ENCODE measurements at regions not wholly inside any gene's neighbourhood (a gene's known extent, or its start where the extent isn't known, plus 50 kb on each side); places are given as distances from the start of the nearest gene placed in this dataset.

DNA sequence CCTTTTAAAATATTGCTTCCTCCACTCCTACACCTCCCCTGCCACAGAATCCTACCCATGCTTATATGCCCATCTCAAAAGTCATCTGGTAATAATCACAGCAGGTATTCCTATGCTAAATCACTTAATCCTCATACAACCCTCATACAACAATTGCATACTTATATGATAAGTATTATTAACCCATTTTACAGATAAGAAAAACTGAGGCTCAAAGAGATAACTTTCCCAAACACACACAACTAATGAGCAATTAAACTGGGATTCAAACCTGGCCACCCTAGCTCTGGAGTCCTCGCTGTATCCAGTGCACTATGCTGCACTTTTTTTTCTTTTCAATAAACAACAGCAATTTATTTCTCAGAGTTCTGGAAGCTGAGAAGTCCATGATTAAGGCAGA is 99.8 kb upstream of the TSPAN5 start:
- DNase-seq (ENCODE audit: low read depth) = no peak

DNA sequence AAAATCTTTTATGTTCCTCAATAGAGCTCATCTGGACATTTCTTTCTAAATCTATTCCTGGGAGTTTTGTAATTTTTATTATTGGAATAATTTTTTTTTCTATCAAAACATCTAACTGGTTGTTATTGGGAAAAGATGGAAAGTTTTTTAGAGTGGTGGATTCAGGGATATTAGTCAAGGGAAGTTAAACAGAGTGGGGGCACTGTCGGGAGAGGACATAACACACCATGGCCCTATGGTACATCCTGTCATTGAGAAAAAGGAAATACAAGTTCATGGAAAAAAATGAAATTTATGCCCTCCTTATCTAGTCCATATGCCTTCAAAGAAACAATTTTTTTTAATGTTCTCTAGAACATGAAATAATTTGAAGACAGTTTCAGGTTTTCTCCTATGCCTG is 96.3 kb upstream of the TSPAN5 start:
- DNase-seq (ENCODE audit: low read depth) = no peak

- DNase-seq (ENCODE audit: low read depth) = no peak
These were observed 90.8 kb upstream of the TSPAN5 start for GRCh38 chr4:98749206-98749605.

DNA sequence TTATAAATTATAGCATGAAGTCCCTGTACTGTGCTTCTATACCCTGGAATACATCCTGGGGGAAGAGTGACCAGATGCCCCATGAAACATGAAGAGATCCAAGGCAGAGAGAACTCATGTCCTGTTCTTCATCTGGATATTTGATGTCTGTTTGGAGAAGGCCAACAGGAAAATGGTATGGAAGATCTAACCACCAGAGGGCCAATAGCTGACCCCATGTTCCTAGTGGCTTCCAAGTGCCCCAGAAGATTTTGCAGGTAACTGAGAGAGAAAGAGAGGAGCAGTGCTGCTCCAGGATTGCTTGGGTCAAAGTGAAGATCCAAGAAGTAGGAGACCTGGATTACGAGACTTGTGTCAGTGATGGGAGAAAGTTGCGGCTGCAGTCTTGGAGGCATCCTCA is 90.2 kb upstream of the TSPAN5 start:
- DNase-seq (ENCODE audit: low read depth) = no peak

GRCh38 chr4:98747393-98748091 is 89.1 kb upstream of the TSPAN5 start:
- DNase-seq (ENCODE audit: low read depth) = no peak

DNA sequence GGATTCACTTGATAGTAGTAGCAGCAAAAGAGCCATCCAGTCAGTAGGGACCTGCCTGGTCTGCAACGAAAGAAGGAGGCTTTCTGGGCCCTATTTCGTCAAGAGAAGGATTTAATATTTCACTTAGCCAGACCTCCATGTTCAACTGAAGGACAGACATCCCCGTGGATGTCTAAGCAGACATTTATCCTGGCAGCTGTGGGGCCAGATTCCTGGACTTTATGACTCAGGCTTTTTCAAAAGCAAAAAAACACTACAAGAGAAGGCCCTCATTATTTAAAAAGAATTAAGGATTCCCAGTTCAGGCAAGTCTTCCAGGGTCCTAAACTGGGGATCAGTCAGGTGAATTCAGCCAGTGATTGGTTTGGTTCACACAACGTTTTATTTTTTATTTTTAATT is 88.5 kb upstream of the TSPAN5 start:
- no peak for DNase-seq (ENCODE audit: low read depth)

- DNase-seq (ENCODE audit: low read depth) = no peak
These were observed 88.1 kb upstream of the TSPAN5 start for GRCh38 chr4:98746530-98746929.

DNA sequence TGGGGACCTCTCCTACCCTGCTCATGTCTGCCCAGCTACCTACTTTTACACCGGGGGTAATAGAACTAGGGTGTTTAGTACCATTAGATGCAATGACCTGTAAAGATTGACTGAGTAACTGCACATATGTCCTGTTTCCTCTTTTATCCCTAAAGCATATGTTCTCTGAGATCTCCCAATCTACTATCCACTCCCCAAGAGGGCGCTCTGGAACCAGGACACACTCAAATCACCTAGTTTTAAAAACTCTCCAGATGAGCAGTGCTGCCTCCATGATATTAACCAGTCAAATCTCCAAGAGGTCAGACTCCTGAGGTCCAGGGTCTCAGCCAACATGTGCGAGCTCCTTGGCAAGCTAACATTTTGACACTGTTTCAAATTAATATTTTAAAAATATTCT is 87.0 kb upstream of the TSPAN5 start:
- DNase-seq (ENCODE audit: low read depth) = no peak

GRCh38 chr4:98744372-98745150 is 86.2 kb upstream of the TSPAN5 start:
- no peak for DNase-seq (ENCODE audit: low read depth)

- no peak for DNase-seq (ENCODE audit: low read depth)
These were observed 83.5 kb upstream of the TSPAN5 start for GRCh38 chr4:98741952-98742351.

- no peak for DNase-seq (ENCODE audit: low read depth)
These were observed 81.3 kb upstream of the TSPAN5 start for GRCh38 chr4:98739751-98740150.

DNA sequence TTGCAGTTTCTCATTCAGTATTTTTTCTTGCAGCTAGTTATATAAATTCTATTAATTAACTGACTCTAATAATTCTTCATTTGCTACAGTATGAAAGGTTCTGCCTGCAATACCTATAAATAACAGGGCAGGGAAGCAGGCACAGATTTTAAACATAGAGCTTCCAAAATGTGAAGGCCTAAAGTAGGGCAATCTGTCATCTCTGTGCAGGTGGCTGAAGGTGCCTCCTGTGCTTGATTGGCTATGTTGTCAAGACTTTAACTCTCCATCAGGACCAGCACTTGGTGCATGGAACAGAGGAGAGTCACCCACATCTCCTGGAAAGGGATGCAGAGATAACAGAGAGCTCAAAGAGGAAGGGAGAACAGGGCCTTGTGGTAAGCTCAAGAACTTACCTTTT is 75.2 kb upstream of the TSPAN5 start:
- no peak for DNase-seq (ENCODE audit: low read depth)

- DNase-seq (ENCODE audit: low read depth) = no peak
These were observed 70.5 kb upstream of the TSPAN5 start for GRCh38 chr4:98728871-98729270.

DNA sequence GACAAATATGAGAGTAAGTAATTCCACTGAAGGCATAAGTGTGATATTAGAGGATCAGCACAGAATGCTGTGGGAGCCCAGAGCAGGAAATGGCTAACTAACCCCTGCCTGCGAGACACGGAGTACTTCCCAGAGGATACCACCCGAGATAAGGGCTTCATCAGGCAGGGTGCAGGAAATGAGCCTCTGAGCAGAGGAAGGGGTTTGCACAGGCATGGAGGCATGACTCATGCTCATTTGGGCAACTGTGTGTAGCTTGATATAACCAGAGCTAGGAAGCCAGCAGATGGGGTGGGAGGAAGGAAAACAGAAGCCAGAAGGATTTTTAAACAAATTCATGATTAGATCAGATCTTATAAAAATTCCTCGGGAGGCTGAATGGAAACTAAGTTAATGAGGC is 70.0 kb upstream of the TSPAN5 start:
- no peak for DNase-seq (ENCODE audit: low read depth)

DNA sequence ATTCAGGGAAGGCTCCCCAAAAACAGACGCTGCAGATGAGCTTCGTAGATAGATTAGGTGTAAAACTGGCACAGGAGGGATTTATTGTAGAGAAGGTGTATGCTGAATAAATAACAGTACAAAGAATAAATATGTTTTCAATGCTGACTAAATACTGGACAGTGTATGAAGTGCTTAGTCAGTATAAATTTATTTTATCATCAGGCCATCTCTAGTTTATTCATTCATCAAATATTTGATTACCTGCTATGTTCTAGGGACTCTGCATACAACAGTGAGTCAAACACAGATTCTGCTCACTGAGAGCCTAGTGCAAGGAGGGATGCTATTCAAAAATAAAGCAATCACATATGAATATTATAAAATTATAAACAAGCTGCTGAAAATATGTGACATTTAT is 63.6 kb upstream of the TSPAN5 start:
- no peak for DNase-seq (ENCODE audit: low read depth)

- DNase-seq (ENCODE audit: low read depth) = peak; percentile 15
These were observed 62.6 kb upstream of the TSPAN5 start for GRCh38 chr4:98720871-98721480.

- DNase-seq (ENCODE audit: low read depth) = no peak
These were observed 58.4 kb upstream of the TSPAN5 start for GRCh38 chr4:98716796-98717195.

DNA sequence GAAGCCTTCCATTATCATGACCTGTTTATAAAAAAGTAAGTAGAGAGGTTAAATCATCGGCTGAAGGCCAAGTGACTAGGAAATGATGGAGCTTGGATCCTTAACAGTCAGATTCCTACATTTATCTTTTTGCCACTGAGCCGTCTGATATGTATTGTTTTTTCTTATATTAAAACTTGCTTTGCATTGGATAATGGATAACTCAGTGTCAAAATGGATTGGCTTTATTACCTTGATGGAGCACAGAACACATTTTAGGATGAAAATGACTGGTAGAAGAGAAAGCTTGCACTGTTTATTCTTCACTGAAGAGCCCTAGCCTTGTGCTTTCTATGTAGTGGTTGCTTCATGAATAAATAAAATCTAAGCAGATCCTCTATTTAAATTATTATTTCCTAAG is 54.2 kb upstream of the TSPAN5 start:
- DNase-seq (ENCODE audit: low read depth) = no peak

DNA sequence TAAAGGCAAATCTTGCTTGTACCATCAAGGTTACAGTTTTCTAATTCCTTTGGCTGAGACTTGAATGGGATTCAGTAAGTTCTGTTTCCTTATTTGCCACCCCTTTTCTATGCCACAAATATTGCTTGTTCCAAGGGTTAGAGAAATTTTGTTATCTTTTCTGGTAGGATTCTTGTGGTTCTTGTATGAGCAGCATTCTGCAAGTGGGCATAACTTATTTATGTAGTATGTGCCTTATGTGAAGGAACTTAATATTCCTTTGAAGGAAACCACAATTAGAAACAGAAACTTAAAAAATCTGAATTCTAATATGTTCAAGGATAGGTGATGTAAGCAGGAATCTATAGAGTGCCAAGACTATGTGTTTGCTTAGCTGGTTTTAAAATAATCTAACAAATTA is 53.1 kb upstream of the TSPAN5 start:
- DNase-seq (ENCODE audit: low read depth) = no peak

- DNase-seq (ENCODE audit: low read depth) = no peak
These were observed 52.4 kb upstream of the TSPAN5 start for GRCh38 chr4:98710831-98711230.
